PC-3 (cell line): ENCODE measurements at regions not wholly inside any gene's neighbourhood (a gene's known extent, or its start where the extent isn't known, plus 50 kb on each side); places are given as distances from the start of the nearest gene placed in this dataset.

Source experiments
- ATAC-seq: fragments of 200-7000 bp; cut with Tn5 transposase; 2 replicates; pipeline ENCODE4 v1.9.1; 2020; ENCODE audit warnings: mild to moderate bottlenecking, moderate library complexity
- BruUV-seq: library from RNA; stranded (reverse); fragments of 400-500 nt; replicated peaks from 2 replicates; lab custom pipeline; 2021; lab: Mats Ljungman, UMichigan
- CTCF ChIA-PET: fragments of 300-600 bp; sonication (Branson Sonifier 250); formaldehyde crosslinking; loops from one replicate; lab custom pipeline; 2022; ENCODE audit warnings: antibody characterized with exemption; lab: Charles Lee
- POLR2A ChIA-PET: fragments of 300-600 bp; sonication (Branson Sonifier 250); formaldehyde crosslinking; loops from one replicate; lab custom pipeline; 2022; ENCODE audit warnings: antibody characterized with exemption; ENCODE audit not compliant: unreplicated experiment; lab: Charles Lee
- DNase-seq: peaks from one replicate; pipeline ENCODE4 v3.0.0-alpha.2; 2015
- H2AFZ ChIP-seq: fragments of 300-600 bp; sonication (generic); 2 replicates; pipeline ENCODE4 v1.6.0; 2016; ENCODE audit warnings: antibody characterized with exemption, low read length
- H3F3A ChIP-seq: fragments of 300-600 bp; sonication (generic); one replicate; pipeline ENCODE4 v1.6.0; 2017; ENCODE audit warnings: antibody characterized with exemption, low read length, control low read depth, mild to moderate bottlenecking; ENCODE audit not compliant: unreplicated experiment
- H3K27ac ChIP-seq: fragments of 300-600 bp; sonication (generic); 2 replicates; pipeline ENCODE4 v1.5.1; 2016; ENCODE audit warnings: mild to moderate bottlenecking, low read length
- H3K27me3 ChIP-seq: fragments of 300-600 bp; sonication (generic); 2 replicates; pipeline ENCODE4 v1.6.1; 2016; ENCODE audit warnings: low read length, mixed read lengths
- H3K36me3 ChIP-seq: fragments of 300-600 bp; sonication (generic); 2 replicates; pipeline ENCODE4 v1.6.1; 2016; ENCODE audit warnings: low read depth, mixed run types, low read length, mixed read lengths
- H3K4me1 ChIP-seq: fragments of 300-600 bp; sonication (generic); 2 replicates; pipeline ENCODE4 v1.5.1; 2016; ENCODE audit warnings: low read length; ENCODE audit not compliant: insufficient read depth
- H3K4me2 ChIP-seq: fragments of 300-600 bp; sonication (generic); 2 replicates; pipeline ENCODE4 v1.6.0; 2016; ENCODE audit warnings: low read length
- H3K4me3 ChIP-seq: fragments of 300-600 bp; sonication (generic); 2 replicates; pipeline ENCODE4 v1.5.1; 2016; ENCODE audit warnings: mild to moderate bottlenecking, low read length, mixed read lengths
- H3K79me2 ChIP-seq: fragments of 300-600 bp; sonication (generic); 2 replicates; pipeline ENCODE4 v1.6.1; 2017; ENCODE audit warnings: low read length, mixed read lengths
- H3K9ac ChIP-seq: fragments of 300-600 bp; sonication (generic); 2 replicates; pipeline ENCODE4 v1.6.0; 2016; ENCODE audit warnings: mild to moderate bottlenecking, low read length
- H3K9me2 ChIP-seq: fragments of 300-600 bp; sonication (generic); replicated peaks from 2 replicates; pipeline ENCODE4 v1.6.1; 2016; ENCODE audit warnings: mixed run types, low read length, mixed read lengths
- H3K9me3 ChIP-seq: fragments of 300-600 bp; sonication (generic); 2 replicates; pipeline ENCODE4 v1.6.1; 2016; ENCODE audit warnings: low read length, mixed read lengths
- H4K20me1 ChIP-seq: fragments of 300-600 bp; sonication (generic); 2 replicates; pipeline ENCODE4 v1.6.1; 2016; ENCODE audit warnings: low read length, mixed read lengths
- EZH2 ChIP-seq: fragments of 300-600 bp; sonication (generic); IDR thresholded peaks from one replicate; pipeline ENCODE4 v1.6.1; 2017; ENCODE audit warnings: antibody characterized with exemption, mild to moderate bottlenecking, low read length; ENCODE audit not compliant: unreplicated experiment
- EZH2phosphoT487 ChIP-seq: fragments of 300-600 bp; sonication (generic); IDR thresholded peaks from 2 replicates; pipeline ENCODE4 v1.6.1; 2018; ENCODE audit warnings: mild to moderate bottlenecking, antibody characterized with exemption, low read length, borderline replicate concordance
- intact Hi-C: fragments of 100-400 bp; cut with micrococcal nuclease; formaldehyde crosslinking; loops from 2 replicates; pipeline ENCODE4 v1.9.0; 2023
- TF ChIP-seq, protein P1 (sequence below): fragments of 300-600 bp; sonication (generic); conservative IDR thresholded peaks from 2 replicates; pipeline ENCODE4 v1.5.1; 2017; ENCODE audit warnings: antibody characterized with exemption, low read depth, mild to moderate bottlenecking, low read length

- H3K4me3 ChIP-seq, result peak overlapping the region; percentile 77
- H3K27me3 ChIP-seq, result no peaks in the 10 kb centered on the region
- no peaks in the 10 kb centered on the region for H3K79me2 ChIP-seq
- H3K4me2 ChIP-seq, result peak overlapping the region; percentile 84
- H3F3A ChIP-seq, result no peaks in the 10 kb centered on the region
- DNase-seq, result no peak
- H3K36me3 ChIP-seq, result no peaks in the 10 kb centered on the region
- H3K9ac ChIP-seq, result 0 out of 2 replicates have a peak overlapping the region, but pooled peaks have one; percentile 65
- H2AFZ ChIP-seq, result peak overlapping the region; percentile 89
- no TSS peak for BruUV-seq
- H3K9me2 ChIP-seq, result no peaks in the 10 kb centered on the region
- POLR2A ChIA-PET, result no interaction called here
- no peak for ATAC-seq
- H3K4me1 ChIP-seq, result peaks cover 34% of the 10 kb centered on the region
- peak overlapping the region; percentile 70 for H3K27ac ChIP-seq
- H4K20me1 ChIP-seq, result no peaks in the 10 kb centered on the region
- TF ChIP-seq, protein P1, sequence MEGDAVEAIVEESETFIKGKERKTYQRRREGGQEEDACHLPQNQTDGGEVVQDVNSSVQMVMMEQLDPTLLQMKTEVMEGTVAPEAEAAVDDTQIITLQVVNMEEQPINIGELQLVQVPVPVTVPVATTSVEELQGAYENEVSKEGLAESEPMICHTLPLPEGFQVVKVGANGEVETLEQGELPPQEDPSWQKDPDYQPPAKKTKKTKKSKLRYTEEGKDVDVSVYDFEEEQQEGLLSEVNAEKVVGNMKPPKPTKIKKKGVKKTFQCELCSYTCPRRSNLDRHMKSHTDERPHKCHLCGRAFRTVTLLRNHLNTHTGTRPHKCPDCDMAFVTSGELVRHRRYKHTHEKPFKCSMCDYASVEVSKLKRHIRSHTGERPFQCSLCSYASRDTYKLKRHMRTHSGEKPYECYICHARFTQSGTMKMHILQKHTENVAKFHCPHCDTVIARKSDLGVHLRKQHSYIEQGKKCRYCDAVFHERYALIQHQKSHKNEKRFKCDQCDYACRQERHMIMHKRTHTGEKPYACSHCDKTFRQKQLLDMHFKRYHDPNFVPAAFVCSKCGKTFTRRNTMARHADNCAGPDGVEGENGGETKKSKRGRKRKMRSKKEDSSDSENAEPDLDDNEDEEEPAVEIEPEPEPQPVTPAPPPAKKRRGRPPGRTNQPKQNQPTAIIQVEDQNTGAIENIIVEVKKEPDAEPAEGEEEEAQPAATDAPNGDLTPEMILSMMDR, result no peak
- TF ChIP-seq EZH2phosphoT487, result no peak
- TF ChIP-seq EZH2, result no peak
- no peaks in the 10 kb centered on the region for H3K9me3 ChIP-seq
- intact Hi-C loops, result no loop called here
- CTCF ChIA-PET, result no interaction called here
Observed at GRCh38 chr3:124584245-124584551, 146.1 kb upstream of the UMPS start.

- H3K36me3 ChIP-seq, result no peaks in the 10 kb centered on the region
- peak overlapping the region; percentile 77 for H3K4me3 ChIP-seq
- H3K27ac ChIP-seq, result 0 out of 2 replicates have a peak overlapping the region, but pooled peaks have one; percentile 8
- TF ChIP-seq EZH2phosphoT487 (no peak), EZH2 (no peak)
- TF ChIP-seq, protein P1, result no peak
- ChIA-PET CTCF (no interaction called here), POLR2A (no interaction called here)
- no peaks in the 10 kb centered on the region for H4K20me1 ChIP-seq
- H3K9ac ChIP-seq, result peak overlapping the region; percentile 65
- ATAC-seq (peak; percentile 94), DNase-seq (peak; percentile 84)
- peaks cover 34% of the 10 kb centered on the region for H3K4me1 ChIP-seq
- H3F3A ChIP-seq, result no peaks in the 10 kb centered on the region
- intact Hi-C loops, result no loop called here
- H3K9me3 ChIP-seq, result no peaks in the 10 kb centered on the region
- H2AFZ ChIP-seq, result peak overlapping the region; percentile 89
- H3K79me2 ChIP-seq, result no peaks in the 10 kb centered on the region
- no TSS peak for BruUV-seq
- no peaks in the 10 kb centered on the region for H3K9me2 ChIP-seq
- no peaks in the 10 kb centered on the region for H3K27me3 ChIP-seq
- H3K4me2 ChIP-seq, result peak overlapping the region; percentile 84
Observed at GRCh38 chr3:124584552-124585391, 145.5 kb upstream of the UMPS start.
